MM.1S (cell line): ENCODE measurements at regions not wholly inside any gene's neighbourhood (a gene's known extent, or its start where the extent isn't known, plus 50 kb on each side); places are given as distances from the start of the nearest gene placed in this dataset.

Experiments used
- DNase-seq: peaks from one replicate; pipeline ENCODE4 v3.0.0-alpha.2; 2015
- H2AFZ ChIP-seq: fragments of 300-600 bp; sonication (generic); 2 replicates; pipeline ENCODE4 v1.6.0; 2016; ENCODE audit warnings: antibody characterized with exemption, low read length
- H3F3A ChIP-seq: fragments of 300-600 bp; sonication (generic); 2 replicates; pipeline ENCODE4 v1.6.1; 2016; ENCODE audit warnings: mild to moderate bottlenecking, antibody characterized with exemption, low read length, moderate library complexity, mixed read lengths; ENCODE audit not compliant: insufficient read depth
- H3K27ac ChIP-seq: fragments of 300-600 bp; sonication (generic); 2 replicates; pipeline ENCODE4 v1.5.1; 2016; ENCODE audit warnings: mild to moderate bottlenecking, low read length
- H3K27me3 ChIP-seq: fragments of 300-600 bp; sonication (generic); replicated peaks from 2 replicates; pipeline ENCODE4 v1.6.0; 2016; ENCODE audit warnings: low read length; ENCODE audit not compliant: insufficient read depth
- H3K36me3 ChIP-seq: fragments of 300-600 bp; sonication (generic); replicated peaks from 2 replicates; pipeline ENCODE4 v1.6.1; 2016; ENCODE audit warnings: mild to moderate bottlenecking, low read length, mixed read lengths; ENCODE audit not compliant: insufficient read depth
- H3K4me1 ChIP-seq: fragments of 300-600 bp; sonication (generic); 2 replicates; pipeline ENCODE4 v1.6.1; 2016; ENCODE audit warnings: low read length, mixed read lengths
- H3K4me2 ChIP-seq: fragments of 300-600 bp; sonication (generic); 2 replicates; pipeline ENCODE4 v1.6.0; 2016; ENCODE audit warnings: low read depth, low read length
- H3K4me3 ChIP-seq: fragments of 300-600 bp; sonication (generic); 2 replicates; pipeline ENCODE4 v1.5.1; 2016; ENCODE audit warnings: low read length, mixed read lengths
- H3K79me2 ChIP-seq: fragments of 300-600 bp; sonication (generic); 2 replicates; pipeline ENCODE4 v1.6.1; 2016; ENCODE audit warnings: mixed run types, low read length, mixed read lengths
- H3K9ac ChIP-seq: fragments of 300-600 bp; sonication (generic); 2 replicates; pipeline ENCODE4 v1.6.1; 2016; ENCODE audit warnings: low read length, mixed read lengths
- H3K9me2 ChIP-seq: fragments of 300-600 bp; sonication (generic); replicated peaks from 2 replicates; pipeline ENCODE4 v1.6.1; 2016; ENCODE audit warnings: mild to moderate bottlenecking, low read length, mixed read lengths; ENCODE audit not compliant: insufficient read depth
- H3K9me3 ChIP-seq: fragments of 300-600 bp; sonication (generic); replicated peaks from 2 replicates; pipeline ENCODE4 v1.6.1; 2016; ENCODE audit warnings: mild to moderate bottlenecking, low read length, mixed read lengths; ENCODE audit not compliant: insufficient read depth
- H4K20me1 ChIP-seq: fragments of 300-600 bp; sonication (generic); 2 replicates; pipeline ENCODE4 v1.6.1; 2016; ENCODE audit warnings: mild to moderate bottlenecking, low read length, moderate library complexity, mixed read lengths; ENCODE audit not compliant: insufficient read depth
- CTCF ChIP-seq: fragments of 300-600 bp; sonication (generic); IDR thresholded peaks from 2 replicates; pipeline ENCODE4 v1.5.1; 2016; ENCODE audit warnings: antibody characterized with exemption, low read length, mixed read lengths
- EZH2 ChIP-seq: fragments of 300-600 bp; sonication (generic); optimal IDR thresholded peaks from 2 replicates; pipeline ENCODE3; 2017; ENCODE audit warnings: low read depth, mild to moderate bottlenecking, antibody characterized with exemption, low read length, mixed read lengths
- EZH2phosphoT487 ChIP-seq: fragments of 300-600 bp; sonication (generic); IDR thresholded peaks from 2 replicates; pipeline ENCODE4 v1.6.1; 2018; ENCODE audit warnings: antibody characterized with exemption, low read length

GRCh38 chr10:61271127-61271780 is 181.9 kb downstream of the TMEM26 start:
- Histone ChIP-seq H3K79me2 (no peaks in the 10 kb centered on the region), H2AFZ (no peak overlapping the region)

DNA sequence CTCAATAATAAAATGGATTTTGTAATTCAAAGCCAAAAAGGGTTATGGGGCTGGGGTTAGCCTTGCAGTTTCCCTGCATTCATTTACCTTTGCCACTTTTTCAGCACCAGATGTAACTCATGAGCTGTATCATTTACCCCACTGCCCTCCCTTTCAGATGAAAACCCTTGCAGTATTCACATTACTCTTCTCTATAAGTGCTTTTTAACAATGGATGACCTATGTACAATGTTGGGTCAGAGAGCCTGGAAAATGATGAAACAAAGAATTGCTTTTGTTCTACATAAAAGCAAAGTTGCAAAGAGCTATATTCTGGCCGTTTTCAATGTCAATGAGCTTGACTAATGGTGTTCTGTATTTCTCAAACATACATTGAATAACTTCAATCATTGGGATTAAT is 189.7 kb downstream of the TMEM26 start:
- no peak overlapping the region for H3K4me2 ChIP-seq
- H3F3A ChIP-seq, result no peaks in the 10 kb centered on the region
- DNase-seq, result no peak
- no peaks in the 10 kb centered on the region for H4K20me1 ChIP-seq
- H3K9me3 ChIP-seq, result no peaks in the 10 kb centered on the region
- H3K27me3 ChIP-seq, result no peaks in the 10 kb centered on the region
- no peak overlapping the region for H3K9ac ChIP-seq
- no peaks in the 10 kb centered on the region for H3K4me1 ChIP-seq
- H3K36me3 ChIP-seq, result no peaks in the 10 kb centered on the region
- no peak overlapping the region for H3K27ac ChIP-seq
- no peak for TF ChIP-seq CTCF
- TF ChIP-seq EZH2, result no peak
- no peak for TF ChIP-seq EZH2phosphoT487
- no peaks in the 10 kb centered on the region for H3K9me2 ChIP-seq
- no peak overlapping the region for H2AFZ ChIP-seq
- H3K79me2 ChIP-seq, result no peaks in the 10 kb centered on the region
- no peak overlapping the region for H3K4me3 ChIP-seq

More at GRCh38 chr10:61271127-61271780, 181.9 kb downstream of the TMEM26 start:
- H3K9me3 ChIP-seq, result no peaks in the 10 kb centered on the region
- no peak for DNase-seq
- TF ChIP-seq CTCF (no peak), EZH2phosphoT487 (no peak), EZH2 (no peak)
- H3K27me3 ChIP-seq, result no peaks in the 10 kb centered on the region
- no peaks in the 10 kb centered on the region for H3K9me2 ChIP-seq
- no peak overlapping the region for H3K9ac ChIP-seq
- no peak overlapping the region for H3K27ac ChIP-seq
- no peak overlapping the region for H3K4me2 ChIP-seq
- H3F3A ChIP-seq, result no peaks in the 10 kb centered on the region
- H4K20me1 ChIP-seq, result no peaks in the 10 kb centered on the region
- no peak overlapping the region for H3K4me3 ChIP-seq
- H3K36me3 ChIP-seq, result no peaks in the 10 kb centered on the region
- no peaks in the 10 kb centered on the region for H3K4me1 ChIP-seq

- H3K4me1 ChIP-seq, result no peaks in the 10 kb centered on the region
- H3K36me3 ChIP-seq, result no peaks in the 10 kb centered on the region
- H3F3A ChIP-seq, result no peaks in the 10 kb centered on the region
- no peak overlapping the region for H3K4me3 ChIP-seq
- no peak for TF ChIP-seq CTCF
- TF ChIP-seq EZH2, result no peak
- TF ChIP-seq EZH2phosphoT487, result no peak
- no peaks in the 10 kb centered on the region for H4K20me1 ChIP-seq
- H2AFZ ChIP-seq, result no peak overlapping the region
- no peak for DNase-seq
- no peak overlapping the region for H3K27ac ChIP-seq
- H3K9me3 ChIP-seq, result no peaks in the 10 kb centered on the region
- H3K79me2 ChIP-seq, result no peaks in the 10 kb centered on the region
- no peaks in the 10 kb centered on the region for H3K27me3 ChIP-seq
- no peak overlapping the region for H3K9ac ChIP-seq
- H3K9me2 ChIP-seq, result no peaks in the 10 kb centered on the region
- H3K4me2 ChIP-seq, result no peak overlapping the region
Measured at GRCh38 chr10:61262486-61263261, 190.5 kb downstream of the TMEM26 start.
